ENCODE measurements at regions not wholly inside any gene's neighbourhood (a gene's known extent, or its start where the extent isn't known, plus 50 kb on each side); places are given as distances from the start of the nearest gene placed in this dataset.

DNA sequence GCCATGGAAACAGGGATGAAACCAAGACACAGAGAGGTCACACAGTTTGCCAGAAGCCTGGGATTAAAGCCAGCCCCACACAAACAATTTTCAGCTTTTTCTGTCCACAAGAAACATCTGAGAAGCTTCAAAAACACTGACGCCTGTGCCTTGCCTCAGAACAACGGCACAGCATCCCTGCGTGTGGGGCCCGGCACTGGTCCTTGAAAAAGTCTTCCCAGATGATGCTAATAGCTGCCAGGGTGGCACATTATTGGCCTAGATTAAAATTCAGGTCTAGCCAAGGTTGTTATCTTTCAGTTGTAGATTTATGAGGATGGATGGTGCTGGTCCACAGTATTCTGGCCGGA is 321.4 kb downstream of the HAPSTR1 start:
- no peak for TF ChIP-seq POLR2AphosphoS5 (IDR thresholded peaks at IDR 0.05; ENCODE audit: low read depth, low read length)
- TF ChIP-seq POLR2A (IDR thresholded peaks at IDR 0.05; ENCODE audit: low read depth, low read length) = no peak
- TF ChIP-seq TAF1 (IDR thresholded peaks at IDR 0.05; ENCODE audit: borderline replicate concordance, low read depth, low read length) = no peak

Data from GM12892 (cell line).